ENCODE measurements at regions not wholly inside any gene's neighbourhood (a gene's known extent, or its start where the extent isn't known, plus 50 kb on each side); places are given as distances from the start of the nearest gene placed in this dataset.
A peak's percentile ranks its signal among the peaks of the same experiment; 100 is the strongest.

- DNase-seq, result no peak
Measured at GRCh38 chr5:117261948-117262571, 687.4 kb upstream of the SEMA6A start.

- DNase-seq, result peak; percentile 40
Measured at GRCh38 chr5:117255211-117256027, 680.8 kb upstream of the SEMA6A start.

- DNase-seq, result no peak
Measured at GRCh38 chr5:117252566-117252965, 677.9 kb upstream of the SEMA6A start.

- DNase-seq, result no peak
Measured at GRCh38 chr5:117249086-117249815, 674.6 kb upstream of the SEMA6A start.

- no peak for DNase-seq
Measured at GRCh38 chr5:117246424-117246823, 671.8 kb upstream of the SEMA6A start.

- no peak for DNase-seq
Measured at GRCh38 chr5:117245130-117245529, 670.5 kb upstream of the SEMA6A start.

GRCh38 chr5:117242028-117242427 lies 667.4 kb upstream of the SEMA6A start:
- DNase-seq, result no peak

- no peak for DNase-seq
Measured at GRCh38 chr5:117236941-117237340, 662.3 kb upstream of the SEMA6A start.

GRCh38 chr5:117235786-117236185 lies 661.2 kb upstream of the SEMA6A start:
- no peak for DNase-seq

GRCh38 chr5:117230375-117230774 lies 655.8 kb upstream of the SEMA6A start:
- no peak for DNase-seq

- no peak for DNase-seq
Measured at GRCh38 chr5:117220730-117221129, 646.1 kb upstream of the SEMA6A start.

- DNase-seq, result no peak
Measured at GRCh38 chr5:117218789-117219188, 644.2 kb upstream of the SEMA6A start.

GRCh38 chr5:117212866-117213265 lies 638.2 kb upstream of the SEMA6A start:
- DNase-seq, result no peak

GRCh38 chr5:117210796-117211195 lies 636.2 kb upstream of the SEMA6A start:
- no peak for DNase-seq

- DNase-seq, result no peak
Measured at GRCh38 chr5:117209479-117209878, 634.9 kb upstream of the SEMA6A start.

GRCh38 chr5:117207088-117207668 lies 632.6 kb upstream of the SEMA6A start:
- no peak for DNase-seq

GRCh38 chr5:117205894-117206293 lies 631.3 kb upstream of the SEMA6A start:
- DNase-seq, result no peak

GRCh38 chr5:117204926-117205869 lies 630.6 kb upstream of the SEMA6A start:
- no peak for DNase-seq

GRCh38 chr5:117204404-117204803 lies 629.8 kb upstream of the SEMA6A start:
- DNase-seq, result no peak

GRCh38 chr5:117203584-117203983 lies 629.0 kb upstream of the SEMA6A start:
- no peak for DNase-seq

GRCh38 chr5:117201001-117201400 lies 626.4 kb upstream of the SEMA6A start:
- no peak for DNase-seq

- DNase-seq, result no peak
Measured at GRCh38 chr5:117195076-117195475, 620.5 kb upstream of the SEMA6A start.

Data from retina (tissue), 1 donor.